ENCODE measurements at regions not wholly inside any gene's neighbourhood (a gene's known extent, or its start where the extent isn't known, plus 50 kb on each side); places are given as distances from the start of the nearest gene placed in this dataset.

DNA sequence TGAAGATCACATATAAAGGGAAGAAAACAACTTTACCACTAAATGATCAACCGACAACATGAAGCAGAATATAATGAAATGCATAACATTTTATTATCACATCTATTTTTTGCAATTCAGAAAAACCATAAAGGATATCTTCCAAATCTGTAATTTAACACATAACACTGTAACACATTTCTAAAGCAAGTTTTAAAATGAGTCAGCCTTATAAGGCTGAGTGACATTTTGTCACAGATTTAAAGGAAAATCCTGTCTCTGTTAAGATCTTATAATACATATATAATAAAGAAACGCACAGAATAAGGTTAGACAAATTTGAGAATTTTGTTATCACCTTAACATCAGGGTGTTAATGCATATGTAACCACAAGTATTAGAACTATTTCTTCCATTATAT is 198.4 kb upstream of the RASA1 start:
- FAIRE-seq: no peak

DNA sequence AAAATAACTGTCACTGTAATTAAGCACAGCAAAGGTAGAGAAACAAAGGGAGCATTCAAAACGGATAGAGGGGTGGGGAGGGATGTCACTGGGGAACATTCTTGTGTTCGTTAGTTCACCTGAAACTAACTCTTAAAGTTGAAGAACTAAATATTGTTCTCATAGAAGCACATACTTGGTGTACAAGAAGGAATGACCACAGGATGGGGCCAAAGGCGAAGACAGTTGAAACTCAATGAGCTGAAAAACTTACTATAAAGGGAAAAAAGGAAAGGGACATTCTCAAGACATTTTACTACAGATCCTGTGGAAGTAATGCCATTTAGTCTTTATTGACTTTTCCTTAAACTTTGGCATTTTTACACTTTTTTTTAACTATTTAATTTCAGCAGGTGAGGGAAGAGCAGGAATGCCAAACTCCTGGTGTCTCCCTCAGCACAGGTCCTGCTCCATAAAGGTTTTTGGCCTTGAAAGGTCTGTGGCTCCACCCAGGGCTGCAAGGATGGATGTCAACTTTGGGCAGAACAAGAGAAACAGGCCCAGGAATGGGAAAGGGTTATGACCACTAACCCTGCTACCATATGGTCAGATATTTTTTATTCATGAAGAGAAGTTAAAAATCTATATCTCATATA is 197.6 kb upstream of the RASA1 start:
- no peak for FAIRE-seq

DNA sequence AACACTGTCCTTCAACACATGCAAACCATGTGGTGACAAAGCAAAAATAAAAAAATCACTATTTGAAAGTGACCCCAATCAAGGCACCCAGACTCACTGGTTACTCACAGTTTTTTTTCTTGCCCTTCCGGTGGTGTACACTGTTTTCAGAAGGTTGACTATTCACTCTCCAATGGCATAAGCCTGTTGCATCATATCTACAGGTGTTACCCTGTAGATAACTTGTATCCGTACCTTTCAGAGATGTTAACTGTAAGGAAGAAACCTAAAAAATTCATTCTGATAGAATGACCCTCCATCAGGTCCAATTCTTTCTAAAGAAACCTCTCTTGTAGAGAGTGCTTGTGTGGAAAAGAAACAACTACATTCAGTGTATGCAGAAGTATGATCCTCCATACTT is 193.6 kb upstream of the RASA1 start:
- FAIRE-seq: no peak

DNA sequence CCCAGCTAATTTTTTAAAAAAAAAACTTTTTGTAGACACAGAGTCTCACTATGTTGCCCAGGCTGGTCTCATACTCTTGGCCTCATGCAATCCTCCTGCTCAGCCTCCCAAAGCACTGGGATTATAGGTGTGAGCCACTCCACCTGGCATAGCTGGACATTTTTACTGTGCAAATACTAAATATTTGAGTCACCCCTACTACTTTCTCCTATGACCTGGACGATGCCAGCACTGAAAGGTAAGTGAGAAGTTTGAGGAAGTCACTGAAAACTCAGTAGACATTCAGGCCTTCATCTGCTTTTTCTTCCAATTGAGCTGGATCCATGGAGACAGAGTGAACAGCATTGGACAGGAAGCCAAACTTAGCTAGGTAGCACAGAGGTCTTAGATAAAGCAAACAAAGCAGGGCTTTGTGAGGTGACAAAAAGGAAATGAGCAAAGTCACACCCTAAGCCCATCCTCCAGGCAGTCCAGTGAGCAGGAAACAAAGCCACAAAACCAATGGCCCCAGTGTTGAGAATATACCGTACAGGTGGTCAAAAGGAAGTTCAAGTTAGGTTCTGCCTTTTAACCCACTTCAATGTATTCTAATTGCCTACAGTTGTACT is 192.6 kb upstream of the RASA1 start:
- FAIRE-seq: no peak

DNA sequence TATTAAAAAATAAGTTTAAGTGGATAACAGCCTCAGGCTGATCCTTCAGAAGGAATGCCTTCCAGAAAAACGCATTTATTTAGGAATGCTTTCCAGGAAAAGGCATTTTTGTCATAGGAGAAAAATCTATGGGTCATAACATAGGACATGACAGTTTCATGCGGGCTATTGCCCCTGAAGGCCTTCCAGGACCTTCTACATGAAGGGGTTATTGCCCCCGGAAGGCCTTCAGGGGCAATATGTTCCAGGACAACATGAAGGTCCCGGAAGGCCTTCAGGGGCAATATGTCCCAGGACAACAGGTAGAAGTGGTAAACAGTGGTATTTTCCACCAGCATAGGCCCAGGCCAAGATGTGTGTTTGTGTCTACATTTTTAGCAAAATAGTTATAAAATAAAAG is 191.3 kb upstream of the RASA1 start:
- FAIRE-seq: no peak

DNA sequence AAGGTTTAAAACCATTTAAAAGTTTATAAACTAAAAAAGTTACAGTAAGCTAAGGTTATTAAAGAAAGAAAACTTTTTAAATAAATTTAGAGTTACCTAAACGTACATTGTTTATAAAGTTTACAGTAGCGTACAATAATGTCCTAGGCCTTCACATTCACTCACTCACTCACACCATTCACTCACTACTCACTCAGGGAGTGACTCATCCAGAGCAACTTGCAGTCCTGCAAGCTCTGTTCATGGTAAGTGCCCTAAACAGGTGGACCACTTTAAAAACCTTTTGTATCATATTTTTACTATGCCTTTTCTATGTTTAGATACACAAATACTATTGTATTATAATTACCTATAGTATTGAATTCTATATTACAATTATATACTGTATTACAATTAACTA is 190.8 kb upstream of the RASA1 start:
- no peak for FAIRE-seq

DNA sequence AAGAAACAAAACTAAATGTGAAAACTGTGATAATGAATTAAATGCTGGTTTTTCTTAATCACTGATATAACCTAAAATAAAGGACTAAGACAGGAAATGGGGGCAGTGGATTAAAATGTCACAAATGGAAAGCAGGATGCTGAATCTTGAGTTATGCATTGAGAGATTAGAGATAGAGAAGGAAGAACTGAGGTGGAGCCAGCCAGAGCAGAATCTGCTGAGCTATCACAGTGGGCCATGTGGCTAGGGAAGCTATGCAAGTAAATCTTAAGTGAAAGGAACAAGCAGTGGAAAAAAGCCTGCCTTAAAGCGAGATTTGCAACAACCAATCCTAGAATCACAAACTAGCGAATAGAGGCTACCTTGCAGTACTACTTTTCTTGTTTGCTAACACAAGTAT is 188.5 kb upstream of the RASA1 start:
- no peak for FAIRE-seq

DNA sequence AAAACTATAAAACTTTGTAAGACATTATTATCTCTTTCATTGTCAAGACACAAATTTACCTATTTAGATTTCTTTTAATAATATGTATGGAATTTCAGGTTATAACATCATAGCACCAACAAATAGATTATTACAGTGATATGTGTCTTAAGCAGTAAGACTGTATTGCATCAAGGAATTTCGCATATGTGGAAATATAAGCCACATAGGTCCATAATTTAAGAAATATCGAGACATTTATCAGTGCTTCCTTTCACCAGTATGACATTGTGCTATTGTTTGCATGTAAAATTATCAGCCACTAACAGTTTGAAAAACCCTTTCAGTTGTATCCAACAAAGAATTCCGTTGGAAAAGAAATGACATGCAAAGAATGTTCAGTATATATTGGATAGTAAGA is 186.7 kb upstream of the RASA1 start:
- FAIRE-seq: no peak

DNA sequence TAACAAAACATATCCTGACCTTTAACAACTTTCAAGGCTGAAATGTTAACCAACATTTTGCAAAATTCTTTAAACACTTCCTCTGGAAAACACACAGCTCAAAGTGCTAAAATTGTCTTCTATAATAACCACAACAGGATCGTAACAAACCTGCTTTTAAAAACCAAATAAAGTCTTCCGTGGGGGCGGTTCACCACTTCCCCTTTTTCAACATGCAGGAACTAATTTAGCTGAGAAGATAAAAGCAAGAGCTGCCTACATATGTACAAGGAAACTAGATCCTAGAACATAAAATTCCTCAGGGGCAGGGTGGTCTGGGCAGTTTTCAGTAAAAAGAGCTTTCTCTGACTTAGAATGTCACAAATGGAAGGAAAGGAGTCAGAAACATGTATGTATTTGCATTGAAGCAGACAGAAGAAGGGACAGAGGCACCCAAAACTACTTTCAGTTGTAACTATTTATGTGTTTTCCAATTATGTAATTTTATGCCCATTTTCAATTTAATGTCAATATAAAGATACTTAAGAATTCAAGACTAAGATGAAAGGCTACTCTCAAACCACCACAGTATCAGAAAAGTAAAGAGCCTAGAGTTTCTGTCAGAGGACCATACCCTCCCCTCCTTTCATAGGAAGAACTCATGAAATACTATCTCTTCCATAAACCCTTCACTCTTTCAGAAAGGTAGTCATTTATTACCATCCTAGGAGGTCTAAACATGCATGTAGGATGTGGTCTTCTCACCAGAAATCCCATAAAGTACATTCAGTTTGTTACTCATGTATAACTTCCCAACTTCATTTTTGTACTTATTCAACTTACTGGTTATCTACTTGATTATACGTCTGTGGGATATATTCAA is 185.9 kb upstream of the RASA1 start:
- no peak for FAIRE-seq

DNA sequence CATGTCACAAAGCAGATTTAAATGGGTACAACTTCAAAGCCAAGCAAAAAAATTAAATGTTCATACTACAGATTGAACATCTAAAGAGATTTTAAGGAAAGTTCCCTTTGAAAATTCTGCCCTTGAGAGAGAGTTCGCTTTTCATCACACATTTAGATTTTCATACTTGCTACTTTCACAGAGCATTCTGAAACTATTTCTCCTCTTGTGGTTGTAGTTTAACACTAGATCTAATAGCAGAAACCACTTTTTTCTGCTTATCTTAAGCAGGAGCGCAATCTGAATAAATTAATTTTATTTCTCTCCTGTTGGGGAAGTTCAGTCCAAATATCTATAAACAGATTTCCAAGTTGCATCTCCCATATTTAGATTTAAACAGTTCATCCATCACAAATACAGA is 173.3 kb upstream of the RASA1 start:
- FAIRE-seq: no peak

DNA sequence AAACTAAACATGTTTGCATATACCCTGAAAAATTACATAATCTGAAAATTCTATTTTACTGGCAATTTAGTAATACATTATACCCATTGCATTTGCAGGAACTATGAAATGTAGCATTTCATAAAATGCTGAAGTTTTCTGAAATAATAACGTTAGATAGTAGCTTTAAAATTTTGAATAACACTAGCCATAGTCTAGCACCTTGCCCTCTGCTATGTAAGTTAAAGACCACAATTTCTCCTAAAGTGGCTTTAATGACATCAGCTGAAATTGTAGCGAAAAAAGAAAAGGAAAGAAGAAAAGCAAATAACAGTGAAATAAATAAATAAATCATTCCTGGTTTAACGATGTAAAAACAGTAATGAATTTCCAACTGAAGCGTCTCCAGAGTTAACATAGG is 172.8 kb upstream of the RASA1 start:
- no peak for FAIRE-seq

DNA sequence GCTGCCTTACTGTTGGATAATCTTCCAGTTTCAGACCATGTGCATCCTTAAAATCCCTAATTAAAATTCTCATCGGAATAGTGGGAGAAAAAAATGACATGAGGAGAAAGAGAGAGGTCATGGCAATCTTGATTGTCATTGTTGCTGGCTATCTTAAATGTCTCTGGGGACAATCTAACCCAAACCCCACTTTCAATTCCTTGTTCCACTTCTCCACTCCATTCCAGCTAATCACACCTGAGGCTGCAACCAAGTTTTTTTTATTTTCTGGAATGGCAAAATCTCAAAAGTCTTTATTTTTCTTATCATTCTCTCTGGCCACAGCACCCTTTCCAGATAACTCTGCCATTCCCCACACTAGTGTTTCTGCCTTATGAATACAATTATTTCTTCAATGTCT is 171.9 kb upstream of the RASA1 start:
- FAIRE-seq: no peak

DNA sequence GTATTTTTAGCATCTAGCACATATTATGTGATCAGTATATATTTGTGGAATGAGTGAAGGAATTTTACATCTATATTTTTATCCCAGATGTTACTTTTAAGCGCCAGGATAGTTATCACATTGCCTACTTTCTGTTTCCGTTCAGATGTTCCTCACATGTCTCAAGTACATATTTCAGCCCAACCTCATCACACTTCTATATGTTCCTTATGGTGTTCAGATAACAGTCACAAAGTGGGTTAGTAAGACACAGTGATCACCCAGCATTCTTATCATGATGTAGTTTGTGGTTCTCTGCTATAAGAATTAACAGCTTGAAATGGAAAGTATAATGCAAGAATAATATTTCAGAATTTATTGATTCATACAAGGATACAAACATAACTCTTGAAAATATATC is 170.0 kb upstream of the RASA1 start:
- no peak for FAIRE-seq

DNA sequence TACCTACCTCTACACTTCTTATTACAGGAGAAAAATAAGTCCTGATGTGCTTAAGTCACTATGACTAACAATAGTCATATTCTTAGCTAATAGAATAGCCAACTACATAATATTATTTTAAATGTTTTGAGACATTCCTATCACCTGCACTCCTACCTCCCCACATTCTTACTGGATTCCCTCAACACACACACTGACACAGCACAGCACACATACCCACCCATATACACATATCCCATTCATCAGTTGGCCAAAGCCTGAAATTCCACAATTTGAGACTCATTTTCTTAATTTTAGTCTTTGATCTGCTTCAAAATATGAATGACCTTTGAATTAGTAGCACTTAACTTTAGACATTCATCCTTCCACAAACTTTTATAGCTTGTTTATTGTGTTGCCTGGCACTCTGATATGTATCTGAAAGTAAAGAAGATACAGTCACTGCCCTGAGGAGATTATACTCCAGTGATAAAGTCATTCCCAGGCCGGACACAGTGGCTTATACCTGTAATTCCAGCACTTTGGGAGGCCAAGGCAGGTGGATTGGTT is 168.3 kb upstream of the RASA1 start:
- no peak for FAIRE-seq

DNA sequence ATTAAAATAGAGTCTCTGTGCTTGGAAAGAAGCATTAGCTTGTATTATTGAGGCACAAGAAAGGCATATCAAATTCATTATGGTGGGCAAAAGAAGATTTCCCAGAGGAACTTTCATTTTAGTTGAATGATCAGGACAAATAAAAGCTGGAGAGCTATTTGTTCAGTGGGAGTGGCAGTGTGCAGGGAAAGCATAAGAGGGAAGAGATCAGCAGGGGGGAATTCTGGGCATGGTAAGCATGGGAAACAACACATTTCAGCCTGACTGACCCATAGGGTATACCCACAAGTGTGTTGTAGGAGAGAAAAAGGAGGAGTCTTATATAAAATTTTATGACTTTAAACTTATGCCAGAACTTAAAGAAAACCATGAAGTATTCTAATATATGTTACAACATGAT is 167.7 kb upstream of the RASA1 start:
- no peak for FAIRE-seq

DNA sequence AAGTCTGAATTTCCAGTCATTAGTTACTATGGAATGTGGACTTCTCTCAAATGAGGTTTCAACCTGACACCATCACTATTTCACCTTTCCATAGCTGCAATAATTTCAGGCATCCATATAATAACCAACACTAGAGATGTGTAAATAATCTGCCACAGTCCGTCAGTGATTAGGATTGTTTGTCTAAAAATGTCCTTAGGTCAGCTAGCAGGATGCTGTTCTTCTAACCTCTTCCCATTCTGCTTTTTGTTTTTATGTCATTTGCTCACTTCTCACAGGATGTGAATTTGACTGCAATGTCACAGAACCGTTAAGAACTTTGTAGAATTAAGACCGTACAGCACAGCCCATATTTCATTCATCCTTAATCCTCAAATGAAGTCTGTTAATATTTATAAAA is 166.4 kb upstream of the RASA1 start:
- no peak for FAIRE-seq

DNA sequence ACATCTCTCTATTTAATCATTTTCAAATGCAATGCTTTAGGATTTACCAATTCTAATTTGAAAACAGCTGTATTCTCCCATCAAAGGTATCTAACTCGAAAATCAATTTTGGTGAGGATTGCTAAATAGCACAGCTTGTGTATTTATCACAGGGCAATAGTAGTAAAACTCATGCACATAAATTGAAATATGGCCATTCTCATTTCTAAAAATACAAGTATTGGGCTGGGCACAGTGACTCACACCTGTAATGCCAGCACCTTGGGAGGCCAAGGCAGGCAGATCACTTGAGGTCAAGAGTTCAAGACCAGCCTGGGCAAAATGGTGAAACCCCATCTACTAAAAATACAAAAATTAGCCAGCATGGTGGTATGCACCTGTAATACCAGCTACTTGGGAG is 164.8 kb upstream of the RASA1 start:
- no peak for FAIRE-seq

DNA sequence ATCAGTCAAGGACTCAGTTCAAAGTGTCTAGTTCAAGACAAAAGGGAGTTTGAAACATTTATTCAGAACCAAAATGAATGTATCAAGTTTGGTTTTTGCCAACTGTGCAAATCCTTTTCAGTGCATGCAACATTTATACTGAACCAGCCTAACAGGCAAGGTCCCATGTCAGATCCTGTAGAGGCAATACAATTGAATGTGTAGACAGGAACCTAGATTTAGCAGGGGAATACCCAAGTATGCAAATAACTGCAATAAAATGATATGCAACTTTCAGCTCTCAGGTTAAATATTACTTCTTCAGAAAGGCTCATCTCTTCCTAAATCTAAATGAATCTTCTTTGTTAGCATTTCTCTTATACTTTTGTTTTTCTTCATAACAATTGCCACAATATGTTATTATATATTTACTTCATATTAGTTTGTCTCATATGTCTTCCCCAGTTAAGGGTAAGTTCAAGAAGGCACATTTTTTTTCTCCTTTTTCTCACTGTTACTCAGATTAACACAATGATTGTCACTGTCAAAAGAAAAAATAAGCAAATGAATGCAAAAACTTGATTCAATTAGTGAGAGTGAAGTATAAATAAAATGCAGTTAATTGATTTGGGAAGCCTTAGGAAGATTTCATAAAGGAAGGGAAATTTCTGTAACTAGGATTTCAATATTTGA is 163.9 kb upstream of the RASA1 start:
- FAIRE-seq: no peak

DNA sequence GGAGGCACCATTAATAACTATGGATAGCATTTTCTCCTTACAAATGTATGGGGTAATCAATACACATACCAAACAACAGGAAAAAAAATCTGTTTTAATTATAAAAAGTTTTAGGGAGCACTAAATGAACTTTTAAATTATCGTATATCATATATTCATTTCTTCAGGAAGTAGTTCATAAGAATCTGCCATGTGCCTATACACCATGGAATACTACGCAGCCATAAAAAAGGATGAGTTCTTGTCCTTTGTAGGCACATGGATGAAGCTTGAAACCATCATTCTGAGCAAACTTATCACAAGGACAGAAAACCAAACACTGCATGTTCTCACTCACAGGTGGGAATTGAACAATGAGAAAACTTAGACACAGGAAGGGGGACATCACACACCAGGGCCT is 162.1 kb upstream of the RASA1 start:
- FAIRE-seq: no peak

DNA sequence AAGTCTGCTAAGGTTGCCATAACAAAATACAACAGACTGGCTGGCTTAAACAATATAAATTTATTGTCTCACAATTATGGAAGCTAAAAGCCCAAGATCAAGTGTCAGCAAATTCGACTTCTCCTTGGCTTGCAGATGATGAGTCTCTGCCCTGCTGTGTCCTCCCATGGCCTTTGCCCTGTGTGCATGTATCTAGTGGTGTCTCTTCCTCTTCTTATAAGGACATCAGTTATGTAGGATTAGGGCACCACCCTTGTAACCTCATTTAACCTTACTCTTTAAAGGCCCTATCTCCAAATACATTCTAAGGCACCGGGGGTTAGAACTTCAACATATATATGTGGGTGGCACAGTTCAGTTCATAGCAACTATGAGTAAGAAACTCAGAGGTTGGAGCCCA is 157.9 kb upstream of the RASA1 start:
- no peak for FAIRE-seq

DNA sequence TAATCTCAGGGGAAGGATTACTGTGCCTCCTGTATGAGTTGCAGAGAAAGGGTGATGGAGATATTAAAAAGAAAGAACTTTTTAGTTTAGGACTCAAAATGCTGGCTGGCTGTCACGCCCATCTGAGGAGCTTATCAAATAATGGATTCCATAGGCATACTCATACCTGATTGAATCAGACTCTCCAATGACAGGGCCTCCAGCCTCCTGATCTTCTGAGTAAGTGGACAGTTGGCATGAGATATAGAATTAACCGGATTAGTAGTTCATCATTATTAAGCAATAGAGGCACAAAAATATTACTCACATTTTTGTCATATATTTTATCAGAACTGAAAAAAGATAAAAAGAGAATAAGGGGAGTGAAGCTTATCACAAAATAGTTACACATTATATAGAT is 157.0 kb upstream of the RASA1 start:
- no peak for FAIRE-seq

DNA sequence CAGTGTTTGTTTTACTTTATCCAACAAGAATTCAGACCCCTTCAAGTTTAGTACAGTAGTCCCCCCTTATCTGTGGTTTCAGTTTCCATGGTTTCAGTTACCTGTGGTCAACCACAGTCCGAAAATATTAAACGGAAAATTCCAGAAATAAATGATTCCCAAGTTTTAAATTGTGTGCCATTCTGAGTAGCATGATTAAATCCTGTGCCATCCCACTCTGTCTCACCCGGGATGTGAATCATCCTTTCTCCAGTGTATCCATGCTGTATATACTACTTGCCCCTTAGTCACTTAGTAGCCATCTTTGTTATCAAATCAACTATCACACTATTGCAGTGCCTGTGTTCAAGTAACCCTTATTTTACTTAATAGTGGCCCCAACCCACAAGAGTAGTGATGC is 153.8 kb upstream of the RASA1 start:
- no peak for FAIRE-seq

DNA sequence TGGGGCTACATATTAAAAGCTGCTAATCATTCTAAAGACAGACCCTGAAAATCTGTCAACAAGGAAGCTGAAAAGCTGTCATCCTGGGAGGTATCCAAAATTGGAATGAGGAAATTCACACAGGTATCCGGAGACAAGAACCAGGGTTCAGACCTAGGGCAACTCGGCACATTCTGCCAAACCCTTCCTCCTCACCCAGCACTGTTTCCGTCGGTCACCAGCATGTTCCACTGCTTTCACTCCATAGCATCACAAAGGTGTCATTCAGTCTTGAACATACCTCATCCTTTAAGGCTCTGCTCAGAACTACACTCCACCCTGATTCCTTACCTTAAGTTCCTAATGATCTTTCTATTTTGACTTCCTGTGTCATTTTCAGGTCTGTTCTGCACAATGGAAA is 153.1 kb upstream of the RASA1 start:
- no peak for FAIRE-seq
